ENCODE measurements at regions not wholly inside any gene's neighbourhood (a gene's known extent, or its start where the extent isn't known, plus 50 kb on each side); places are given as distances from the start of the nearest gene placed in this dataset.
"Not testable (repeated sequence)": the region's sequence is repeated elsewhere in the genome, so short reads cannot be mapped to it uniquely, and the experiment has no call there.

- no peak for DNase-seq (ENCODE audit: low spot score)
- in situ Hi-C loops (cut with MboI; ENCODE audit: low pct_unique_long_range_greater_than_20kb, low sequenced_read_pairs, unreplicated experiment): no loop called here
- TF ChIP-seq CTCF (IDR thresholded peaks at IDR 0.05; ENCODE audit: extremely low read depth, insufficient read depth, missing control alignments): no peak
These were observed 1359.8 kb upstream of the CDH9 start for GRCh38 chr5:28398185-28398584.

DNA sequence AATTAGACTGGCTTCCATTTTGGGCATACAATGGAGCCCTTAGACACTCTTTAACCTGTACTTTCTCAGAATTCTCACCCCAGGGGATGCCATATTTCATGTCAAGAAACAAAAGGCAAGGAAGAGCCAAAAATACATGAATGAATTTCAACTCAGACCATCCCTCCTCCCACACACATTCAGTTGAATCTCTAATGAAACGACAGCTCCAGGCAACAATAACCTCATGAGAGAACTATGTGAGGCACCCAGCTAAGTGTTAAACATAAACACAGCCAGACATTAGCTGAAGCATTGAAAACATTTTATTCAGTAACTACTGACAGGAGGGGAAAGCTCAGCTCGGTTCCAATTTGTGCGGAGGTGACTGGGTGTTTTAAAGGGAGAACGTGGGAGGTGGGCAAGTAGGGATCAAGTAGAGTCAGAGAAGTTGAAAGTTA, 1359.1 kb upstream of the CDH9 start:
- no peak for TF ChIP-seq CTCF (IDR thresholded peaks at IDR 0.05; ENCODE audit: extremely low read depth, insufficient read depth, missing control alignments)
- in situ Hi-C loops (cut with MboI; ENCODE audit: low pct_unique_long_range_greater_than_20kb, low sequenced_read_pairs, unreplicated experiment): no loop called here
- DNase-seq (ENCODE audit: low spot score): no peak

- no peak for DNase-seq (ENCODE audit: low spot score)
- in situ Hi-C loops (cut with MboI; ENCODE audit: low pct_unique_long_range_greater_than_20kb, low sequenced_read_pairs, unreplicated experiment): no loop called here
- TF ChIP-seq CTCF (IDR thresholded peaks at IDR 0.05; ENCODE audit: extremely low read depth, insufficient read depth, missing control alignments): no peak
These were observed 1352.9 kb upstream of the CDH9 start for GRCh38 chr5:28391277-28391676.

- in situ Hi-C loops (cut with MboI; ENCODE audit: low pct_unique_long_range_greater_than_20kb, low sequenced_read_pairs, unreplicated experiment): no loop called here
- DNase-seq (ENCODE audit: low spot score): no peak
- TF ChIP-seq CTCF (IDR thresholded peaks at IDR 0.05; ENCODE audit: extremely low read depth, insufficient read depth, missing control alignments): no peak
These were observed 1352.0 kb upstream of the CDH9 start for GRCh38 chr5:28390341-28390740.

DNA sequence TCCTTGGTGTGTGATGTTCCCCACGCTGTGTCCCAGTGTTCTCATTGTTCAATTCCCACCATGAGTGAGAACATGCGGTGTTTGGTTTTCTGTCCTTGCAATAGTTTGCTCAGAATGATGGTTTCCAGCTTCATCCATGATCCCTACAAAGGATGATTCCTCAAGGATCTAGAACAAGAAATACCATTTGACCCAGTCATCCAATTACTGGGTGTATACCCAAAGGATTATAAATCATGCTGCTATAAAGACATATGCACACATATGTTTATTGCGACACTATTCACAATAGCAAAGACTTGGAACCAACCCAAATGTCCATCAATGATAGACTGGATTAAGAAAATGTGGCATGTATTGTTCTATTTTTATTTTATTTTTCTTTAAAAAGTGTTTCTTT, 1351.3 kb upstream of the CDH9 start:
- in situ Hi-C loops (cut with MboI; ENCODE audit: low pct_unique_long_range_greater_than_20kb, low sequenced_read_pairs, unreplicated experiment); DNase-seq (ENCODE audit: low spot score): not testable (repeated sequence)

DNA sequence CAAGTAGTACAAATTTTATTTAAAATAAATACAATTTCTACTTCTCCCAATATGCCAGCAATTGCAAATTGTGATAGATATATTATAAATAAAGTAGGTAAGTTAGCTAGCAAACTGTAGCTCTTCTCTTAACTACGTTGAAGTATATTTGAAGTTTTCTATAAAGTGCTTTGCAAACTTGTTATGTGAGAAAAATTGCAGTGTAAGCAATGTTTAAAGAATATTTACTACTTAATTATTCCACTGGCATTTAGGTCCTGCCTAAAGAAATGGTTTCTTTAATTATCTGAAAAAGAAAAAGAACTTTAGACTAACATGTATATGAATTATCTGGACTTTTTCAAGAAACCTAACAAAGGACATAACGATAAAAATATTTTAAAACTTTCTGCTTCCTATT, 1350.0 kb upstream of the CDH9 start:
- DNase-seq (ENCODE audit: low spot score): no peak
- in situ Hi-C loops (cut with MboI; ENCODE audit: low pct_unique_long_range_greater_than_20kb, low sequenced_read_pairs, unreplicated experiment): no loop called here
- no peak for TF ChIP-seq CTCF (IDR thresholded peaks at IDR 0.05; ENCODE audit: extremely low read depth, insufficient read depth, missing control alignments)

- no peak for DNase-seq (ENCODE audit: low spot score)
- TF ChIP-seq CTCF (IDR thresholded peaks at IDR 0.05; ENCODE audit: extremely low read depth, insufficient read depth, missing control alignments): no peak
- in situ Hi-C loops (cut with MboI; ENCODE audit: low pct_unique_long_range_greater_than_20kb, low sequenced_read_pairs, unreplicated experiment): no loop called here
These were observed 1348.3 kb upstream of the CDH9 start for GRCh38 chr5:28386712-28387111.
